HG02870 (cell line): ENCODE measurements at regions not wholly inside any gene's neighbourhood (a gene's known extent, or its start where the extent isn't known, plus 50 kb on each side); places are given as distances from the start of the nearest gene placed in this dataset.

Experiments used
- ATAC-seq: cut with Tn5 transposase; IDR thresholded peaks from one replicate; pipeline ENCODE4 v1.9.1; 2021; ENCODE audit warnings: mild to moderate bottlenecking, moderate library complexity; ENCODE audit not compliant: unreplicated experiment

DNA sequence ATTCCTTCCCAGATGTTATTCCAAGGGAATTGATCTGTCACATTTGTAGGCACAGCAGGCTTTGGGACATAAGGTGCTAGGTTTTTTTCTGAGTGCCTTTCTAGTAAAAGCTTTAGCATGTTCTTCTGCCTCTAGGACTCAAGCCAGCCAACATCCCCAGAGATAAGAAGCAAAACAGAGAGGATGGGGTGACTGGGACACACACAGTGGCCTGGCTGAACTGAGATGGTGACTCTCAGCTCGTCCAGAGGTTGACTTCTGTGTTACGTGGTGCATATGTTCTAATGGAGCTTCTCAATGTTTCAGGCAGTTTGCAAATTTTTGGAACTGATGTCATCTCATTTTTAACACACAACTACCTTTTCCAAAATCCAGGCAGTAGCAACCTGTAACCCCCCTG lies 188.1 kb upstream of the CELF2 start:
- no peak for ATAC-seq

DNA sequence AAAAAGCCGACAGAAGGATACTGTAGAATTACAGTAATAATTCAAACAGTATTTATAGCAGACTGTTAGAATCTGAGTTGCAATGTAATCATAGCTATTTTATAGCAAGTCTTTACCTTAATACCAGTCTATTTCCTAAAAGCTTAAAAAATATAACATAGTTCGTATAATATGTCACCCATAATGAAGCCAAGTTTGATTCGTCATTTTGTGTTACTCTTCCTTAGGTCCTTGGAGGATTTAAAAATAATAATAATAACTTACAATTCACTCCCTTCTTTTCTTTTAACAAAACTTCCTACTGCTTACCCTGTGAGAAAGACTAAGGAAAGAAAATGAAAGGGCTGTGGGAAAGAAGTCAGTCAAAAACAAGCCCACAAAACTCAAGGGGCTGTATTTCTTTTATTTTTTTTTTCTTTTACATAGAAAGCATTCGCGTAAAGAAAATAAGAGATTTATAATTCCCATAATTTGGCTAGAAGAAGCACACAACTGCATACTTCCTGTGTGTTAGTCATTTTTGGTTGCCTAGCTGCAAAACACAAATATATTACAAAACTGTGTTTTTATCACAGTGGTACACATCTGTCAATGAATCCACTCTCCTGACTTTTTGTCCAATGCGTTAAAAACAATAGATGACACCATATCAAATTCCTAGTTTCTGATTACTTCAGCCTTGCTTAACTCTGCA lies 187.2 kb upstream of the CELF2 start:
- no peak for ATAC-seq

DNA sequence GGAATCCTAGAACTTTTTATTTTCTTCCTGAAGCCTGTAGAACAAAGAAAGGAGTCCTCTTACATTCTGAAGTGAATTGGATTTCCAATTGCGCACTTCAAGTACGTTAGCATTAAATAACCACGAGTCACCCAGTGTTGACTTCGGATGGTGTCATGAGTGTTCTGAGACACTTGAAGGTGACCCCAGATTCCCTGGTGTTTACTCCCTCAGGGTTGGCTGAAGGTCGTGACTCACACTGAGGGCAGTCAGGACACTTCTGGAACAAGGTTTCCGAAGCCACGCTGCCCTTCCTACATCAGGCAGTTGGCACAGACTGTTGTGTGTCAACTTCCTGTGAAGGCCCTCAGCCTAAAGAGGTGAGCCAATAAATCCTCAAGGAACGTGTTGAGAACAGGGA lies 186.6 kb upstream of the CELF2 start:
- ATAC-seq: no peak

DNA sequence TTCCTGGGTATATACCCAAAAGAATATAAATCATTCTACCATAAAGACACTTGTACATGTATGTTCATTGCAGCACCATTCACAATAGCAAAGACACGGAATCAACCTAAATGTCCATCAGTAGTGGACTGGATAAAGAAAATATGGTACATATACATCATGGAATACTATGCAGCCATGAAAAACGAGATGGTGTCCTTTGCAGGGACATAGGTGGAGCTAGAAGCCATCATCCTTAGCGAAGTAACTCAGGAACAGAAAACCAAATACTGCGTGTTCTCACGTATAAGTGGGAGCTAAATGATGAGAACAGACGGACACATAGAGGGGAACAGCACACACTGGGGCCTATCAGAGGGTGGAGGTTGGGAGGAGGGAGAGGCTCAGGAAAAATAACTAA lies 183.7 kb upstream of the CELF2 start:
- no peak for ATAC-seq

DNA sequence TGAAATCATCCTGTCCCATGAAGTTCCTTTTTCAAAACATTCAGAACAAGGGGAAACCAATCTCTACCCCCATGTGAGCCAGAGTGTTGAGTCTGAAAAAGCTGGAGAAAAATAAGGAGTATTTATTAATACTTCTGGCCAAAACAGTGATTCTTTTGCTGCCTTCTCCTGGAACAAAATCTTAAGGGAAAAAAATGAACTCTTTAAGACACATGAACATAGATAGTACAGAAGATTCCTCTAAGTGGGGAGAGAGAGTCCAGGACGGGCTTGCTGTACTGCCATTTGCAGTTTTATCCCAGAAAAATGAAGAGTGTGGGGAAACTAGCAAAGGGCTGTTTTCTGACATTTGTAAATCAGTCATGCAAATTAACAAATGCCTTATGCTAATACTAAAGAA lies 173.4 kb upstream of the CELF2 start:
- no peak for ATAC-seq

DNA sequence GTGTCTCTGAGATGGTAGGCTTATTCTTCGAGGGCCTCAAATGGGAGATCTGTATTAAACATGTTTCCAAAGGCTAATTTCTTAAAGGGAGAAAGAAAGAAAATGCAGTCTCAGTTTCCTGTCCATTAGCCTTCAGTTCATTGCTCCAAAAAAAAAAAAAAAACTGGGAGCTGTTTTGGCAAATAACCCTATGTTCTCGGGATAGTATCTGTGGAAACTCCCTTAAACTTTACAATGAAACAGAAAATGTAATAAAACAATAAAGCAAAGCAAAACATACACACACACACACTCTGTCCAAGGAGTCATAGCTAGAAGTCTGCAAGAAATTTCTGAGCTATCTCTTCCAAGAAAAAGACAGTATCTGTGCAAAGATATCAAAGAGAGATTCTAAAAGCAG lies 172.5 kb upstream of the CELF2 start:
- no peak for ATAC-seq

DNA sequence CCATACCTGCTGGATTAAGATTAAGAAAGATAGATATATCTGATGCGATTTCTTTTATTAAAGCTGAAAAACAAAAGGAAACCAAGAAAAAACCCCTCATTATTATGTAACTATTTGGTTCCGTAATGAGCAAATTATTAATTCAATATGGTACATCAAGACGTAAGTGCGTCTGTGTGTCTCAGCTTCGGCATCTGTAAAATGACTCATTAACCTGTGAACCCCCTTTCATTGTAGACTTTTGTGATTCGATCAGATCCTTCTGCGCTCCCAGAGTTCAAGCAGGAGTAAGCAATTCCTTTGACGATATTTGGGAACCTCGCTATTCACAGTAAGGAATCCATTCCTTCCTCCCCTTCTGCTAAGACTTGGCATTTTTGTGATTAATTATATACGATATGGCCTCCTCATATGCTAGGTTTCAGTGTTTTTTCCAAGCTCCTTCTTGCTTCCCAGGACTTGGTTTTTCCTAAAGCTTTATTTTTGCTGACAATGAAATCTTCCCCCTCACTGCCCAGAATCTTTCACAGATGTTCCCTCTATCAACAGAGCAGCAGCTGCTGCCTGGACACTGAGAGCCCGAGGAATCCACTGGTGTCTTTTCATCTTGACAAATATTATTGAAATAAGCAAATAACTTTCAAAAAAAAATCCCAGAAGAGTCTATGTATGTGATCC lies 171.7 kb upstream of the CELF2 start:
- ATAC-seq: no peak

DNA sequence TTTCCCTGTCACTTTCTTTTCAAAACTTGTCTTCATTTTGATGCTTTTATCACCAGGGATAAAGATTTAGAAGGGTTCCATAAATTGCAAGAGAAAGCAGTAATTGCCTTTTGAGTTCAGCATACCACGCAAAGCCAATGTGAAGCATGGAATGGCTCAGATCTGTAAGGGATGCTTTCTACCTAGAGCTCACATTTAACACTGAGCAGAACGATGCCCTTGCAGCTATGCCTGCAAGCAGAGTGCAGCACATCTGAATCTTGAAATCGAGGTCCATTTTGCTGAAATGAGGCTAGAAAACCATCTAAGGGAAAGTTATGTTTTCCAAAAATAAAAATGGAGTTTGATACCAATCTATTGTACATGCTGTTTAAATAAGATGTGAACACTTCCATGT lies 171.2 kb upstream of the CELF2 start:
- ATAC-seq: no peak

DNA sequence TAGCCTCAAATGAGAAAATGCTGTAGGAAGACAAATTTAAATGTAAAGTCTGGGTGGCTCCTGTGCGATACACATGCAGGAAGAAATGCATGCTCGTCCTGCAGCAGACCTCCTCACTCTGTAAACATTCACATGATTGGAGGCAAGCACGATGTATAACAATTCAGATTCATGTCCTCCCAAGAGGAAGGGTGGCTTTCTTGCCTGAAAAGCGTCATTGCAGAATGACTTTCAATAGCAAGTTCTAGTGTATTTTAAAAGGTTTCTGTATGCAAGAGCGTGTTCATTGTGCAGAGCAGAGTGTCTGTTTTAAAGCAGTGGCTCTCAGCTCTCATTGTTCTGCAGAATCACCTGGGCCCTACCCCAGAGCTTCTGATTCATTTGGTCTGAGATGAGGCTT lies 170.3 kb upstream of the CELF2 start:
- ATAC-seq: no peak

DNA sequence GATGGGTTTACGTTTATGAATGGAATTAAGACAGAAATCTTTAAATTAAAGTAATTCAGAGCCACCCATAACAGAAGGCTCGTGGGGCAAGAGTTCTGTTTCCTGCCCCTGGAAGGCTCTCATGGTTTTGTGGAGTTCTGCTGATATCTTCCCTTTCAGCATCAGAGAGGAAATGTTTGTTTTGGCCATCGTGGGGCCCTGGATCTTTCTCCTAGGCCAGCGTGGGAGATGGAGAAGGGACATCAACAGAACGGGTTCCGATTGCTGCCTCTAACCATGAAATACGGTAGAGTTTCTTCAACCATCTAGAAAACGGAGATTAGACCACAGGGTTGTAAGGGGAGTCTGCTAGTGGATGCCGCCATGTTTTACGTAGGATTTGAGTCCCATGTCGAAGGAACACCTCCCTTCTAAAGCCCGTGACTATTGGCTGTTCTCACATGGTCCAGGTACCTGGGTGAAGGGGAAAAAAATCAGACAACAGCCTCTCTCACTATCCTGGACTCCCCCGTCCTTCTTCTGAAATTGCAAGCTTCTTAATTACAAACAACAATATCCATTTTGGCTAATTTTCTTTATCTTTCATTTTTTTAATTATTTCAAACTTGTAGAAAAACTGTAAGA lies 169.1 kb upstream of the CELF2 start:
- no peak for ATAC-seq

DNA sequence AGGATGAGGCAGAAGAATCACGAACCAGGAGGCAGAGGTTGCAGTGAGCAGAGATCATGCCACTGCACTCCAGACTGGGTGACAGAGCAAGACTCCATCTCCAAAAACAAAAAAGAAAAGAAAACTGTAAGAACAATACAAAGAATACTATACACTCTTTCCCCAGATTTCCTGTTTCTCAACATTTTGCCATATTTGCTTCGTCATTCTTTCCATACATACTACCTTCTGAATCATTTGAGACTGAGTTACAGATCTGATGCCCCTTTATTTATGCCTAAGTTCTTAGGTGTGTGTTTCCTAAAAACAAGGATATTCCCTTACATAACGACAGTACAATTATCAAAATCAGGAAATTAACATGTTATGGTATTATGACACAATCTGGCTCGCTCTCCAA lies 168.4 kb upstream of the CELF2 start:
- no peak for ATAC-seq

DNA sequence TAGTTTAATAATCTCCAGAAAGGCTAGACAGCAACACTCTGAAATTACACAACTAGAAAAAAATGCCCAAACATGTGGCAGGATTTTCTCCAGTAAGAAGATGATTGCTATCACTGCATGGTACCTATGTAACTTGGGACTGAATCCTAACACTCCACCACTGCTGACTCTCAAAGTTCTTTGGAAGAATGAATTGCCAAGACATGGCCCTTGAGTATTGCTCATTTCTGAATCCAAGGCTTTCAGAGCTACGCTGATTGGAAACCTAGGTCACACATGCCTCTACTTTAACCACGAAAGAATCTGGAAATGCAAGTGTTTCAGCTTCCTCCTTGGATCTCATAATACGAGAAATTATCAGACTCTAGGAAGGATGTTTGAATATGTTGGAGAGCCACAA lies 167.5 kb upstream of the CELF2 start:
- ATAC-seq: no peak

DNA sequence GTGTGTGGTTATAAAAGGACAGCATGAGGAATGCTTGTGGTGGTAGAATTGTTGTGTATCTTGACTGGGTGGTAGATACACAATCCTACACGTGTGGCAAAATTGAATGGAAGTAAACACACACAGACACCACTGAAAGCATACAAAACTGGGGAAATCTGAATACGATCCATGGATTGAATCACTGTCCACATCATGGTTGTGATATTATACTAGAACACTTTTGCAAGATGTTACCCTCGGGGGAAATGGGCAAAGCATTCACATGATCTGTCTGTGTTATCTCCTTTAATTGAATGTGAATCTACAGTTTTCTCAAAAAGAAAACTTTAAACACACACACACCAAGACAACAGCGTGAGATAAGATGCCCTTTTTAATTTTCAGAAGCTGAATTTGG lies 165.2 kb upstream of the CELF2 start:
- no peak for ATAC-seq

DNA sequence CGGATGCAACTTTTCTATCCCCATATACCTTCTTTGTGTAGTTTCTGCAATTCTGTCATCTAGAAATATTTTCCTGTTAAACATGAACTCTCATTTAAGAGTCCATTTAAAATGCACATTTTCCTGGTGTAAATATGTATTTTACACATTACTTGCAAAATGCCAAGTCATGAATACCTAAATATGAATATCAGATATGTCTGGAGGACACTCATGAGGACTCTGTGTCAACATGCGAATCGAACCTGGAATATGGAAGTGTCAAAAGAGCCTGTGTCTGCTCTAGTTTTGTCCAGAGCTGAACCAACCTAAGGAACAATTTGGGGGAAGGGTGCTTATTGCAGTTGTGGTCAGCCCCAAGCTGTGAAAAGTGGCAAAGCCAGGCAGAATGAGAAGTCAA lies 163.7 kb upstream of the CELF2 start:
- ATAC-seq: no peak

DNA sequence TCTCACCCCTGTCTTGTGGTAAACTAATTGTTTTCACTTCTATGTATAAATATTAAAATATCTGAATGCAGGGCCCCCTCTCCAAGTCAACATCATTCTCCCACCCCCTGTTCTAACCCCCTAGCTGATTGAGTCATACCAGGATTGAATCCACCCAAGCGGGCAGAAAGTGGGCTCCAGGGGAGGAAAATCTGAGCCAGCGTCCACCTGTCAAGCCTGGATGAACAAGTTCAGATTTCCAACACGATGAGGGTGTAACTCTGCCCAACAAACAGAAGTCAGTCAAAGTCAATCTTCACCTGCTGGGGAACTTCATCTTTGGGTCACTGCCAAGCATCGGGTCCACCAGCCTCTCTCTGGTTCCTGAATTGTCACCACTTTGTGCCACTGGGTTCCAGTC lies 162.9 kb upstream of the CELF2 start:
- peak; percentile 6 for ATAC-seq

DNA sequence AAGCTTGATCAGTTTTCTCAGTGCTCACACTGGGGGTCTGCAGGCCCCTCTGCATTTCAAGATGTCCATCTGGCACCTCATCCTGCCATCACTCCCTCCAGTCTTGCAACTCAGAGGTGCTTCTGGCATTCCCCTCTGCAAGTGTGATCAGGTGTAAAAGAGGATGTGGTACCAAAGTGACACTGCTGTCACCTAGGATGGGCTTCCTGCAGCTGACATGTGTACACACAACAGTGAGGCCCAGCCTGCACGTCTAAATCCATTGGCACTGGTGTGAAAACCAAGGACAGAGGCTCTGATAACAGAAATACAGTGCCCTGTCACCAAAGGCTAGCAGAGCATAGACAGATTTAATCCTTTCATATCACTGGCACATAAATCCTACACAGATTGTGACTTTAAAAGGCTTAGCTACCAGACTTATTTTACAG lies 162.5 kb upstream of the CELF2 start:
- peak; percentile 67 for ATAC-seq

DNA sequence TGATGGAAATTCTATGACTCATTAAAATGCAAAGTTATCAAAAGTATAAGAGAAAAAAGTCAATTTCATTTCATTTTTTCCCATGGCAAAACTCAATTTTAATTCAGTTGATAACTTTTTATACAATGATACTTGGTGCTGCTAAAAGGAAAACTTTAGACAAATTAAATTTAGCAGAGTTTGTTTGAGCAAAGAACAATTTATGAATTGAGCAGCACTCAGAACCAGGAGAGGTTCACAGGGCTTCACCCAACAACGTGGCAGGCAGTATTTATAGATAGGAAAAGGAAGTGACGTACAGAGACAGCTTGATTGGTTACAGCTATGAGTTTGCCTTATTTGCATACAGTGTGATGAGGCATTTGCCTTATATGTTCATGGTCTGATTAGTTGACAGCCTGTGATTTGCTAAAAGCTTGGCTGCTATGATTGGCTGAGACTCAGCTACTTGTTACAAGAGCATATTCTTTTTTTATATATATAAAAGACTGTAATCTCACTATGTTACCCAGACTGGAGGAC lies 157.2 kb upstream of the CELF2 start:
- no peak for ATAC-seq

DNA sequence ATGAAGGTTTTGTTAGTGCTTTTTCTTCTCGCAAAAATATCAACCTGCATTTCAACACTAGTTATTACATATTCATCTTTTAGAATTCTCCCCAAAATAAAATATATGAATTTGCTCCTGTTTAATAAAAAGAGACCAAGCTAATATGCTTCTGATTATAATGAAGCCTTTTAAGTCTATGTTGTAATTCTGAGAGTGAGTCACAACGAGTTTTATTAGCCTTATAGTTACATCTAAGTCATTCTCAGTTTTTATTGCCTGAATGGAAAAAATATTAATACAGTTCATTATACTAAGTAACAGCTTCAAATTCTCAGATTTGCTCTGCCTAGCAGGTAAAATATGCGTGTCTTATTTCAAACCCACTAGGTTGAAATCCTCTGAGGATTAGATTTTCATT lies 152.4 kb upstream of the CELF2 start:
- no peak for ATAC-seq

DNA sequence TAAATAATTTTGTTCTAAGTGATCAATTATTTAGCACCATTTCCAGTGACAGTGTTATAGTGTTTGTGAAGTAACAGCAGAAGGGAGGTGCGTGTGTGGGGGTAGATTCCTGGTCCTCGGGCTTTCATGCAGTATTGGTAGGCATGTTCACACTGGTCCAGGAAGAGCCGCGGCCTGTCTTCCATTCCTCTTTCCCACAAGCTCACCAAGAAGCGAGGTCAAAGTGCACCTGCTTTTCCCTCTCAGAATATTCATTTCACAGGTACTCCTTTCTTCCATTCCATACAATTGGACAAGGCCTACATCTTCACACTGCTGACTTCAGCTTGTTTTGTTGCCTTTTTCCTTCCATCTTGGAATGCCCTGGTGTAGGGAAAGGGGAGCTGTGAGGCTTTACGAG lies 151.8 kb upstream of the CELF2 start:
- no peak for ATAC-seq

DNA sequence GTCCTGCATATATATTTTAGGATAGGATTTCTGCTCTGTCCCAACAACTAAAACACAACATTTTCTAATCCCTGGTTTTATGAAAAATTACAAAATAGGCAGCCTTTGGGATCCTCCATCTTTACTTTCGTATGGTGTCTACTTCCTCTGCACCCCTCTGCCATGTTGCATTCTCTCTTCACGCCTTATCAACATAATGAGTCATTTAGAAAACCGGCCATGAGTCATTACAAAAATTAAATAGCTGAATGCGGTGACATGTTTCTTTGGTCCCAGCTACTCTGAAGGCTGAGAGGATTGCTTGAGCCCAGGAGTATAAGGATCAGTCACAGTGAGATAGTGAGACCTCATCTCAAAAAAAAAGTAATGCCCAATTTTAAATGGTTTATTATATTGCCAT lies 148.1 kb upstream of the CELF2 start:
- ATAC-seq: peak; percentile 85

DNA sequence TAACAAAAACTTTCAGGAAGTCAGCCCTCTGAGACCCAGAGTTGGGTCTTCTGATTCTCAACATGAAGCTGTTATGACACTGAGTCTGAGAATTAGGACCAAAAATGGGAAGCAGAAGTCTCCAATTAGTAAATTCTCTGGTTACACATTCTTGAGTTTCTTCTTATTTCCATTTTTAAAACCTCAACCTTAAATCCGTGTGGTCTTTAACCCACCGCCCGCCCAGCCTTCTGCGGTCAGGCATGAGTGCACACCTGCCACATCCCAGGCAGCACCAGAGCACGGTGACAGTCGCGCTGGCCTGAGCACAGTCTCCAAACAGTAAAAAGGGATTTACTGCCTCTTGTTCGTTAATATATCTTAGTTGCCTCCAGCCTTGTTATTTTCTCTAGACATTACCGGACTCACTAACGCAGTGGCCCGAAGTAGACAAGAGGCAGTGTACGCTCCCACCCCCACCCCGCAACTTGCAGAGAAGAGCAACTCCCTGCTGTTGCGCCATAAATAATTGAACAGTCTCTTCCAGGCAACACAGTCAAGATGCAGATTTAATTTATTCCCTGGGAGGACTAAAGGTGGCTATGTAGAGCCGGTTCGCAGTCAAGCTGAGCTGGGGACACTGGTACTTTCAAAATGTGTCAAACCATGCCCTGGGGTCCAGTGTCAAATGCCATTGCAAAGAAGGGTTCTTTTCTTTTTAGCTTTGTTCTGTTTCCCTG lies 147.0 kb upstream of the CELF2 start:
- peak; percentile 52 for ATAC-seq

DNA sequence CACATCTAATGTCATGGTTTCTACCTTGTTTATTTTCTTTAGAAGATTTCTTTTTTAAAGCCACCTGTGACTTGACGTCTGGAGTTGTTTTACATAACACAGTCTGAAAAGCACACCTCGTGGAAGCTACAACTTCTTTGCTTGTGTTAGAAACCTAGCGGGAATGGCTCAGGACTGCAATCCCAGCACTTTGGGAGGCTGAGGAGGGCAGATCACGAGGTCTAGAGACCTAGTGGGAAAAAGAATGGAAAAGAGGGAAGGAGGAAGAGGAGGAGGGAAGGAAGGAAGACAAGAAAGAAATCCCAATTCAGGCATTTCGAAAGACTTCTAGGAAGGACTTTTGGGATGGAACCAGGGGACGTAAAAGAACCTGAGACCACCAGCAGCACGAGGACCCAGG lies 146.3 kb upstream of the CELF2 start:
- no peak for ATAC-seq
